ENCODE measurements at regions not wholly inside any gene's neighbourhood (a gene's known extent, or its start where the extent isn't known, plus 50 kb on each side); places are given as distances from the start of the nearest gene placed in this dataset.
"Not testable (repeated sequence)": the region's sequence is repeated elsewhere in the genome, so short reads cannot be mapped to it uniquely, and the experiment has no call there.

- H4K20me1 ChIP-seq (ENCODE audit: control insufficient read depth, extremely low read depth, insufficient read depth, low read length), result no peaks in the 10 kb centered on the region
- no peak overlapping the region for H2AFZ ChIP-seq (ENCODE audit: control insufficient read depth, low read length)
- no peak overlapping the region for H3K4me3 ChIP-seq (ENCODE audit: control insufficient read depth in 2 of 3, extremely low read depth in 1 of 3, insufficient read depth in 2 of 3, low read depth in 1 of 3, low read length in 3 of 3)
- H3K79me2 ChIP-seq (ENCODE audit: control insufficient read depth, insufficient read depth, low read length), result no peaks in the 10 kb centered on the region
- H3K9me3 ChIP-seq (ENCODE audit: control insufficient read depth, low read depth, low read length), result no peaks in the 10 kb centered on the region
- no peaks in the 10 kb centered on the region for H3K27me3 ChIP-seq (ENCODE audit: control insufficient read depth, extremely low read depth, insufficient read depth, low read length)
- H3K4me1 ChIP-seq (ENCODE audit: control insufficient read depth, extremely low read depth, insufficient read depth, low read length), result no peaks in the 10 kb centered on the region
- H3K4me2 ChIP-seq (ENCODE audit: control insufficient read depth, extremely low read depth, insufficient read depth, low read depth, low read length), result no peak overlapping the region
- H3K27ac ChIP-seq (ENCODE audit: control insufficient read depth, insufficient read depth, low read length), result no peak overlapping the region
- dilution Hi-C loops (cut with MboI; ENCODE audit: extremely low pct_ligation_motif_present, low sequenced_read_pairs), result no loop called here
- FAIRE-seq, result no peak
- no peaks in the 10 kb centered on the region for H3K9me1 ChIP-seq (ENCODE audit: control insufficient read depth, extremely low read depth, insufficient read depth, low read length)
- TF ChIP-seq CTCF (optimal IDR thresholded peaks at IDR 0.05 in 1 of 3, IDR thresholded peaks at IDR 0.05 in 1 of 3, conservative IDR thresholded peaks at IDR 0.05 in 1 of 3; ENCODE audit: extremely low read depth in 1 of 3, insufficient read depth in 2 of 3, low read length in 3 of 3) (no peak), EZH2 (IDR thresholded peaks at IDR 0.05; ENCODE audit: low read length) (no peak)
- no peak for DNase-seq (ENCODE audit: low read depth, low spot score)
- no peaks in the 10 kb centered on the region for H3K36me3 ChIP-seq (ENCODE audit: control insufficient read depth in 2 of 2, extremely low read depth in 1 of 2, insufficient read depth in 2 of 2, low read length in 2 of 2)
- no peak overlapping the region for H3K9ac ChIP-seq (ENCODE audit: control insufficient read depth, extremely low read depth, insufficient read depth, low read length)
Measured at GRCh38 chr9:1554081-1555035, 460.8 kb upstream of the SMARCA2 start.

GRCh38 chr9:1558666-1559065 lies 456.5 kb upstream of the SMARCA2 start:
- H3K9ac ChIP-seq (ENCODE audit: control insufficient read depth, extremely low read depth, insufficient read depth, low read length); H3K9me3 ChIP-seq (ENCODE audit: control insufficient read depth, low read depth, low read length); H3K9me1 ChIP-seq (ENCODE audit: control insufficient read depth, extremely low read depth, insufficient read depth, low read length); DNase-seq (ENCODE audit: low read depth, low spot score); H3K27me3 ChIP-seq (ENCODE audit: control insufficient read depth, extremely low read depth, insufficient read depth, low read length); FAIRE-seq; dilution Hi-C loops (cut with MboI; ENCODE audit: extremely low pct_ligation_motif_present, low sequenced_read_pairs); H3K4me1 ChIP-seq (ENCODE audit: control insufficient read depth, extremely low read depth, insufficient read depth, low read length); H3K79me2 ChIP-seq (ENCODE audit: control insufficient read depth, insufficient read depth, low read length); H3K27ac ChIP-seq (ENCODE audit: control insufficient read depth, insufficient read depth, low read length); H3K36me3 ChIP-seq (ENCODE audit: control insufficient read depth in 2 of 2, extremely low read depth in 1 of 2, insufficient read depth in 2 of 2, low read length in 2 of 2); H2AFZ ChIP-seq (ENCODE audit: control insufficient read depth, low read length); H4K20me1 ChIP-seq (ENCODE audit: control insufficient read depth, extremely low read depth, insufficient read depth, low read length); H3K4me3 ChIP-seq (ENCODE audit: control insufficient read depth in 2 of 3, extremely low read depth in 1 of 3, insufficient read depth in 2 of 3, low read depth in 1 of 3, low read length in 3 of 3); H3K4me2 ChIP-seq (ENCODE audit: control insufficient read depth, extremely low read depth, insufficient read depth, low read depth, low read length): not testable (repeated sequence)
